KG1 (cell line): ENCODE measurements at regions not wholly inside any gene's neighbourhood (a gene's known extent, or its start where the extent isn't known, plus 50 kb on each side); places are given as distances from the start of the nearest gene placed in this dataset.

ENCODE experiments used
- DNase-seq: peaks from one replicate; lab custom pipeline; 2025; lab: John Stamatoyannopoulos, UW

DNA sequence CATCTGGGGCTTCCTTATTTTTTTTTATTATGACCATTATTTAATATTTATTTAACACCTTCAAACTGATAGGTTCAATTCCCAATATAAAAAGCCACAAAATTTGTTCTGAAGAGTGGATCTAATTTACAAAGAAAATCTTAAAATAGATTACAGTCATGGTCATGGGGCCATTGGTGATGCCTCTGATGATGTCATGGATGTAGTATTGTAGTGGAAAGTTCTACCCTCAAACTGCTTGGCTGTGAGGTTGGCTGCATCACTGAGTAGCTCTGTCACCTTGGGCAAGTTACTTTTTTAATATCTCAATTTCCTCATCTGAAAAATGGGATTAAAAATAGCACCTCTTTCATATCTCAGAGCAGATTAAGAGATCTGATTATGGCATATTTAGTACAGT lies 128.5 kb downstream of the DKK1 start:
- no peak for DNase-seq

DNA sequence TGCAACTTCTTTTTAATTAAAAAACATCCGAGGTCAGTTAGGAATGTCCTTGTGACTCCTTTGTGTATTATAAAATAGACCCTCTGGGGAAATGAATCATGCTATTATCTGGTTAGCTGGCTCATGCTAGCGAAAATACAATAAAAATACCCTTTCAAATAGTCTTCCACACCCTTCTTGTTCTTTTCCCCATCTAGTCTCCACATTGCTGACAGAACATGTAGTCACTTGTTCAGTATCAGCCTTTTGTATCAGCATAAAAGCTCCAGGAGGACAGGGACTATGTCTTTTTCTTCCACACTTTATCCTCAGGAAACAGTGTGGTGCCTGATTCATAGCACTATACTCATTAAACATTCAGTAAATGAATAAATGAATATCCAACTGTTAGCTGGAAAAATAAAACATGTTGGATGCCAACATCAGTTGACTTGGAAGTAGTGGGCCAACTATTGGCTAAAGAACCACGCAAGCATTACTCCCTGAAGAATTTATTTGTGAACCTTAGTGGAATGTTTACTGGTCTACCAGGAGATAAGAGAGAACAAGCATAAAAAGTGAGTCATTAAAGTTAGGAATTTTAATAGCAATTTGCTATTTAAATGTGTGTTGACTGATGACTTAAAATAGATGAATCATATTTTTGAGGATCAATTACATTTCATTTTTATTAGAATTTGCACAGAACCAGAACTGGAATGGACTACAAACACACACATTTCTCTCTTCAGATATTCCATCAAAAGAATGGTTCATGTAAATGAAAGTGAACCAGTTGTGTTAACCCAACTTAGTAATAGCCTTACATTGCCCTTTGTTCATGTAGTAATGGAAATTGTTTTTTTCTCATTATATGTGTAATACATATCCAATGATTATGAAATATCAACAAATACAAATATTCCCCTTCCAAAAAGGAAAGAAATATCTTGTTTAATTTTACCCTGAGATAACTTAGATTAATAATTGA lies 129.6 kb downstream of the DKK1 start:
- DNase-seq: no peak

- no peak for DNase-seq
Observed at GRCh38 chr10:52446391-52446790, 132.3 kb downstream of the DKK1 start.

GRCh38 chr10:52447931-52448353 lies 133.9 kb downstream of the DKK1 start:
- DNase-seq: no peak

DNA sequence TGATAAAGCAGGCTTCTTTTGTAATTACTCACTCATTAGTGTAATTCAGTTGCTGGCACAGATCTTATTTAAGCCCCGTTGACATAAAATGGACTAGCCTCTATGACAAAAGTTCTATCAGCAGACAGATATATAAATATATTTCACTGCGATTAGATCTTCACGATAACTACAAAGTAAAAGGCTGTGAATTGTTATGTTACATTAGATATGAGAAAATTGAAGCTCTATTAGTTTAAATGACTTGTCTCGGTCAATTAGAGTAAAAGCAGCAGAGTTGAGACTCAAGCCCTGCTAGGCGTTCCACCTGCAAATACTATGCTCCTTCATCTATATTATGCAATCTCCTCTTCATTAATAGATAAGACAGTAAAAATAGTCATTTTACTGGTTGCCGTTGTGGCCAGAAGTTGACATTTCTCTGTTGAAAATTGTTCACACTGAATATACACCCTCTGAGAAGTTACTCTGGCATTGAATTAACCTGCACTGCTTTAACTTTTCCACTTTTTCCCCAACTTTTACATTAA lies 136.7 kb downstream of the DKK1 start:
- no peak for DNase-seq

GRCh38 chr10:52451817-52452216 lies 137.7 kb downstream of the DKK1 start:
- no peak for DNase-seq

DNA sequence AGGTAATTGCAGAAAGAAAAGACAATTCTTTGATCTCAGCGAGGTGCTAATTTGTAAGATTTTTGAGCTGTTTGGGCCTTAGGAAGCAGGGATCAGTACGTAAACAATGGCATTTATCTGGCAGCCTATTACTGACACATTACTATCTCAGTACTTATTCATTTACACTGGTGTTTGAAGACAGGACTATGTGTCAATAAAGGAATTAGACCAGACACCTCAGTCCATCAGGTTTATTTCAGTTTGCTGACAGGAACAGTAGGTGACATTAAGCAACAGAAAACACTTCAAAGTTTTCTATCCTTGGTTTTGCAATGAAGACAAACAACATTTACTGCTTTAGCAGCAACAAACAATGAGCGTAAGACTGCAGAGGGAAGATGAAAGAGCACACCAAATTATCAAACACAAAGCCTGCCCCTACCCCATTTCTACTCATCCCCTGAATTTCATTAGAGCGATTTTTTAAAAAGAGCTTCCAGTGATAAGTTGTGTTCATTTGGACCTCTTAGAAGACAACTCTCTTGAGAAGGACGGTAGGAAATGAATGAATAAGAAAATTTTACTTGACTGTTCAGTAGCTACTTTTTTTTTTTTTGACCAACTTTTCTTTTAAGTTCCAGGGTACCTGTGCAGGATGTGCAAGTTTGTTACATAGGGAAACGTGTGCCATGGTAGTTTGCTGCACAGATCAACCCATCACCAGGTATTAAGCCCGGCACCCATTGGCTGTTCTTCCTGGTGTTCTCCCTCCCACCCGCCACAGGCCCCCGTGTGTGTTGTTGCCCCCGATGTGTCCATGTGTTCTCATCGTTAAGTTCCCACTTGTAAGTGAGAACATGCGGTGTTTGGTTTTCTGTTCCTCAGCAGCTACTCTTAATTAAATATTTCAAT lies 138.8 kb downstream of the DKK1 start:
- DNase-seq: no peak

GRCh38 chr10:52453501-52453900 lies 139.4 kb downstream of the DKK1 start:
- DNase-seq: no peak

GRCh38 chr10:52454491-52454890 lies 140.4 kb downstream of the DKK1 start:
- no peak for DNase-seq

- DNase-seq: no peak
Observed at GRCh38 chr10:52455098-52455497, 141.0 kb downstream of the DKK1 start.

- DNase-seq: no peak
Observed at GRCh38 chr10:52459097-52459496, 145.0 kb downstream of the DKK1 start.

DNA sequence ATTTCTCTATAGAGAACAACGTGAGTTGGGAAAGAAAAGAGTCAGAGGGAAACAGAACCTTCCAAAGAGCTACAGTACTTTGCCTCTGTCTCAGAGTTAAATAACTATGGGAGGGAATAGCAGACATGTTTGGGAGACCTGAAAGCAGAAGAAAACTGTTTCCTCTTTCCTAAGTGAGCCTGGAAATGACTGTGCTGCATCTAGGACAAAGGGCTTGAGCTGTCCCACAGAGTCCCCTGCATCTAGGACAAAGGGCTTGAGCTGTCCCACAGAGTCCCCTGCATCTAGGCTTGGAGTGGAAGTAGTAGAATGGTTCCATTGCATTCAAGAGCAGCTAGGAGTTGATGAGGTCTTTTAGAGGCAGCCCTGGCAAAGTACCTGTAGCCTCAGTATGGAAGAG lies 149.7 kb downstream of the DKK1 start:
- DNase-seq: no peak

DNA sequence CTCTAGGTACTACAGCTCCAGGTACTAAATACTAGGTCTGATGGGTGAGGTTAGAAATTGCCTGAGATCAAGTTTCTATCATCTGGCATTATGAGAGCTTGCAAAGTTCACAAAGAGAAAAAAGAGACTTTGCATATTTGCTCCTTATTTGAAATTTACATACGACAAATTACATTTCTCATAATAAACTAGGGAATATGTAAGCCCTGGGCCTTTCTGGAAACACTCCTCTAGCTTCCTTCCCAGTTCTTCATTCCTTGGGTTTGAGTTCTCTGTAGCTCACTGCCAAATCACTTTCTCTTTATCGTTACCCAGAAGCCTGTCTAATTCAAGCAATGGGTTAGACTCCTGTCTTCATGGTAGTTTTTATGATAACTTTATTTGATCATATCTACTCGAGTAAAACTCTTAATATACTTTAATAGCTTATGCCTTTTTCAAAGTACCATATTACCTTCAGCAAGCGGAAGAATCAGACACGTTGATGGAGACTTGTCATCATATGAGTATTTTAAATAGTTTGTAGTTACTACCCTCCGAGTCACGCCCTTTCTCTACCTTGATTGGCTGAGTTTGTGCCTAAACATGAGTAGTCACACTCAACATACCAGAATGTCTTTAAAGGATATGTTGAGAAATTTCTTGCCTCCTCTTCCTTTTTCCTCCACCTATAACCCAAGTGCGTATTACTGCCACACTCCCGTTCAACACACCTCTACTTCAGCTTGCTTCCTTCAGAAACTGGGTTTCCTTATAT lies 150.5 kb downstream of the DKK1 start:
- no peak for DNase-seq

DNA sequence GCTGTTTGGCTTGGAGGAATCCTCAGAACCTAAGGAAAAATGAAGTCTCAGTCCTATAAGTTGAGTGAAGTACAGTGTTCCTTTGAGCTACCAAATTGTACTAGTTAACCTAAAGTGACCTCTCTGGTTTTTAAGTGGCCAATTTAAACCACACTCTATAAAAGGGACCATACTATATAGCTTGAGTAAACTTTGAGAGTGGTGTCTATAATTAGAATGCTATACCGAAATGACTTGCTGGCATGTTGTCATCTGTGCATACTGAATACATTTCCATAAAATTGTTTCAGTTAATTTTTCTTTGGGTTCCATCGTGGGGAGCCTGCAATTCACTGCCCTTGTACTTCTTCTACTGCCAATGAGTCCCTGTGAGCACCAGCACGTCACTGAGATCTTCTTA lies 151.1 kb downstream of the DKK1 start:
- DNase-seq: no peak

DNA sequence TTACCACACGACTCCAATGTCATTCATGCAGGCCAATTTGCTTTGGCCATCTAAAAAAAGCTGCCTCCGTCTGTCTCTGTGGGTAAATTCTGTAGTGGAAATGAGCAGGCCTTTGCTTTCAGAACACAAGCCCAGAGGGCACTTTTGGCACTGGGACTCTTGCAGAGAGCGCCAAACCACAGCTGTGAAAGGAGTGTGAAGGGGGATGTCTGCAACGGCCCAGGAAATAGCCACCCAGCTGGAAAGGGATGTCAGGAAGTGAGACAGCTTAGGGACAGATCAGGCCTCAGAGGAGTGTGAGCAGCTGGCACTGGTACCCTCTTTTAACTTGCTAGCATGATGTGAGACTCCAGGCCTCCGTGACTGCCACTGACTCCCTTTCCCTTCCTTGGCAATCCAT lies 152.4 kb downstream of the DKK1 start:
- DNase-seq: no peak

DNA sequence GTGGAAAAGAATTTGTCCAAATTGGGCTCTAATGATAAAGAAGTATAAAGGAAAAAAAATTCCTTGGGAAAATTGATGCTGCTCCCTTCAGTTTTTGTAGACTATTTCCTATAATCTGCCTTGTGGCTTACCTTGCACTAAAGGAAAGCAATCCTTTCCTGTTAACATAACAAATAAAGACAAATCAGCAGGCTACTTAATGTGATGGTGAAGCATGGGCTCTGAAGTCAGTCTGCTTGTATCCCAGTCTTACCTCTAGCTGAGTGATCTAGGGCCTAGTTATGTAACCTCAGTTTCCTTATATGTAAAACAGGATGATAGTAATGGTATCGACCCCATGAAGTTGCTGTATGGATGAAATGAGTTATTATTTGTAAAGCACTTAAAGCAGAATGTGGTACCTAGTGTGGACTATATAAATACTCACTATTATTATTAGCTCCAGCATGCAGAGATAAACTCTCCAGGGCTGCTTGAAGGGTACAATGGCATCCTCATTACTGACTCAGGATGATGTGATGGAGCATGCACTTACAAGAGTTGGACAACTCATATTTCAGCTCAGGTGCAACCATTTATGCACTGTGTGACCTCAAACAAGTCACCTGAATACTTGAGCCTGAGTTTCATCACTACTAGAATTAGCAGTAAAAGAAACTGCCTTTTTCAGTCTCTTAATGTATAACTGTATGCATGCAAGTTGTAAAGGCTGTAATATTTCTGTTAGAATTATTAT lies 156.1 kb downstream of the DKK1 start:
- DNase-seq: no peak

- DNase-seq: no peak
Observed at GRCh38 chr10:52472406-52473146, 158.5 kb downstream of the DKK1 start.

DNA sequence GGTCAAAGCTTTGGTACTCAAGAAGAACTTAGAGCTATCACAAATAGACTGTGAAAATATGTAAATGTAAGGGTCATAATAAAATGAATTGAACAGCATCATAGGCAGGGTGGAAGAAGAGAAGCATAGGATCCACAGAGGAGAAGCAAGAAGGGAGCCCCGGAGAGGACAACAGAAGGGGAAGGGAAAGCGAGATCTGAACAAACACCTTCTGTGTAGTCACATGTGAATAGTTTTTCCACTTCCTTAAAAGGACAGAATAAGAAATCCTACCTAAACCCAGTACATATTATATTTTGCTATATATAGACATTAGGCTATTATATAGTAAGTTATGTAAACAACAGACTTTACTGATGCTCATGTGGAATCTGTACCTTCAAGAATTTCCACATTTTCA lies 160.2 kb downstream of the DKK1 start:
- DNase-seq: no peak

- no peak for DNase-seq
Observed at GRCh38 chr10:52477305-52477704, 163.2 kb downstream of the DKK1 start.

GRCh38 chr10:52479567-52479966 lies 165.5 kb downstream of the DKK1 start:
- no peak for DNase-seq
